Loucy (cell line): ENCODE measurements at regions not wholly inside any gene's neighbourhood (a gene's known extent, or its start where the extent isn't known, plus 50 kb on each side); places are given as distances from the start of the nearest gene placed in this dataset.
"Not testable (repeated sequence)": the region's sequence is repeated elsewhere in the genome, so short reads cannot be mapped to it uniquely, and the experiment has no call there.

Source experiments
- CTCF ChIP-seq: fragments of 200-600 bp; sonication (generic); conservative IDR thresholded peaks from 2 replicates; pipeline ENCODE4 v1.5.1; 2014; ENCODE audit warnings: mild to moderate bottlenecking, antibody characterized with exemption, low read length
- EZH2phosphoT487 ChIP-seq: fragments of 200-600 bp; IDR thresholded peaks from 2 replicates; pipeline ENCODE4 v1.6.1; 2018; ENCODE audit warnings: antibody characterized with exemption, mild to moderate bottlenecking, moderate library complexity, borderline replicate concordance

DNA sequence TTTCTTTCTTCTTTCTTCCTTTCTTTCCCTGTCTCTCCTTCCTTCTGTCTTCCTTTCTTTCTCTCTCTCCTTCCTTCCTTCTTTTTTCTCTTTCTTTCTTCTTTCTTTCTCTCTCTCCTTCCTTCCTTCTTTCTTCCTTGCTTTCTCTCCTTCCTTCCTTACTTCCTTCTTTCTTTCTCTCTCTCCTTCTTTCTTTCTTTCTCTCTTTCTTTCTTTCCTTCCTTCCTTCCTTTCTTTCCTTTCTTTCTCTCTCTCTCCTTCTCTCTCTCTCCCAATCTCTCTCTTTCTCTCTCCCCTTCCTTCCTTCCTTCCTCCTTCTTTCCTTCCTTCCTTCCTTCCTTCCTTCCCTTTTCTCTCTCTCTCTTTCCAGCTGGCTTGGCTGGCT is 2806.6 kb downstream of the RPIA start:
- TF ChIP-seq CTCF, EZH2phosphoT487: not testable (repeated sequence)
